ENCODE measurements at regions not wholly inside any gene's neighbourhood (a gene's known extent, or its start where the extent isn't known, plus 50 kb on each side); places are given as distances from the start of the nearest gene placed in this dataset.
"Not testable (repeated sequence)": the region's sequence is repeated elsewhere in the genome, so short reads cannot be mapped to it uniquely, and the experiment has no call there.

GRCh38 chr6:81978230-81978629 is 225.7 kb upstream of the TENT5A start:
- no peaks in the 10 kb centered on the region for H3K27me3 Mint-ChIP-seq (ENCODE audit: low read depth)
- CTCF ChIA-PET: no interaction called here
- POLR2A ChIA-PET: no interaction called here
- H3K4me3 Mint-ChIP-seq: no peak overlapping the region
- ATAC-seq (no peak), DNase-seq (no peak)
- H3K9me3 Mint-ChIP-seq (ENCODE audit: insufficient read depth): no peaks in the 10 kb centered on the region
- no peaks in the 10 kb centered on the region for H3K4me1 Mint-ChIP-seq (ENCODE audit: low read depth)
- H3K27ac Mint-ChIP-seq: no peak overlapping the region
- H3K36me3 Mint-ChIP-seq (ENCODE audit: low read depth): no peaks in the 10 kb centered on the region

GRCh38 chr6:81977486-81977885 is 225.0 kb upstream of the TENT5A start:
- ChIA-PET CTCF (no interaction called here), POLR2A (no interaction called here)
- Mint-ChIP-seq H3K4me3 (no peak overlapping the region), H3K27ac (no peak overlapping the region), H3K27me3 (ENCODE audit: low read depth) (no peaks in the 10 kb centered on the region), H3K4me1 (ENCODE audit: low read depth) (no peaks in the 10 kb centered on the region), H3K36me3 (ENCODE audit: low read depth) (no peaks in the 10 kb centered on the region), H3K9me3 (ENCODE audit: insufficient read depth) (no peaks in the 10 kb centered on the region)
- no peak for DNase-seq
- no peak for ATAC-seq

- ATAC-seq (no peak), DNase-seq (no peak)
- ChIA-PET POLR2A (no interaction called here), CTCF (no interaction called here)
- Mint-ChIP-seq H3K27me3 (ENCODE audit: low read depth) (no peaks in the 10 kb centered on the region), H3K9me3 (ENCODE audit: insufficient read depth) (no peaks in the 10 kb centered on the region), H3K4me1 (ENCODE audit: low read depth) (no peaks in the 10 kb centered on the region), H3K27ac (no peak overlapping the region), H3K36me3 (ENCODE audit: low read depth) (no peaks in the 10 kb centered on the region), H3K4me3 (no peak overlapping the region)
Measured at GRCh38 chr6:81969814-81970213, 217.3 kb upstream of the TENT5A start.

- no peak overlapping the region for H3K4me3 Mint-ChIP-seq
- H3K9me3 Mint-ChIP-seq (ENCODE audit: insufficient read depth): no peaks in the 10 kb centered on the region
- no peaks in the 10 kb centered on the region for H3K36me3 Mint-ChIP-seq (ENCODE audit: low read depth)
- no peak for DNase-seq
- H3K4me1 Mint-ChIP-seq (ENCODE audit: low read depth): no peaks in the 10 kb centered on the region
- no peak for ATAC-seq
- ChIA-PET POLR2A (no interaction called here), CTCF (no interaction called here)
- H3K27ac Mint-ChIP-seq: no peak overlapping the region
- no peaks in the 10 kb centered on the region for H3K27me3 Mint-ChIP-seq (ENCODE audit: low read depth)
Measured at GRCh38 chr6:81969011-81969410, 216.5 kb upstream of the TENT5A start.

- ChIA-PET POLR2A (no interaction called here), CTCF (no interaction called here)
- DNase-seq: no peak
- no peaks in the 10 kb centered on the region for H3K4me1 Mint-ChIP-seq (ENCODE audit: low read depth)
- no peak overlapping the region for H3K4me3 Mint-ChIP-seq
- no peak for ATAC-seq
- no peaks in the 10 kb centered on the region for H3K36me3 Mint-ChIP-seq (ENCODE audit: low read depth)
- no peaks in the 10 kb centered on the region for H3K9me3 Mint-ChIP-seq (ENCODE audit: insufficient read depth)
- H3K27me3 Mint-ChIP-seq (ENCODE audit: low read depth): no peaks in the 10 kb centered on the region
- H3K27ac Mint-ChIP-seq: no peak overlapping the region
Measured at GRCh38 chr6:81966968-81967367, 214.5 kb upstream of the TENT5A start.

DNA sequence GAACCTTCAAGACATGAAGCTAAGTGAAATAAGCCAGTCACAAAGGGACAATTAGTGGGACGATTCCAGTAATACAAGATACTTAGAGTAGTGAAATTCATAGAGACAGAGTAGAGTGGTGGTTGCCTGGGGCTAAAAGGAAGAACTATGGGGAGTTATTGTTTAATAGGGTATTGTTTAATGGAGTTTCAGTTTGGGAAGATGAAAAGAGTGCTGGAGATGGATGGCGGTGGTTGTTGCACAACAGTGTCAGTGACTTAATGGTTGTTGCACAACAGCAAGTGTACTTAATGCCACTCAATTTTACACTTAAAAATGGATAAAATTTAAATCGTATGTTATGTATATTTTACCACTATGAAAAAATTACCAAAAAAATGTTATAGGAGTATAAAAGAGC is 209.7 kb upstream of the TENT5A start:
- H3K4me1 Mint-ChIP-seq (ENCODE audit: low read depth): no peaks in the 10 kb centered on the region
- H3K36me3 Mint-ChIP-seq (ENCODE audit: low read depth): no peaks in the 10 kb centered on the region
- ChIA-PET POLR2A (no interaction called here), CTCF (no interaction called here)
- no peak for ATAC-seq
- H3K27me3 Mint-ChIP-seq (ENCODE audit: low read depth): no peaks in the 10 kb centered on the region
- H3K4me3 Mint-ChIP-seq: no peak overlapping the region
- no peak overlapping the region for H3K27ac Mint-ChIP-seq
- no peak for DNase-seq
- peaks cover 6% of the 10 kb centered on the region for H3K9me3 Mint-ChIP-seq (ENCODE audit: insufficient read depth)

DNA sequence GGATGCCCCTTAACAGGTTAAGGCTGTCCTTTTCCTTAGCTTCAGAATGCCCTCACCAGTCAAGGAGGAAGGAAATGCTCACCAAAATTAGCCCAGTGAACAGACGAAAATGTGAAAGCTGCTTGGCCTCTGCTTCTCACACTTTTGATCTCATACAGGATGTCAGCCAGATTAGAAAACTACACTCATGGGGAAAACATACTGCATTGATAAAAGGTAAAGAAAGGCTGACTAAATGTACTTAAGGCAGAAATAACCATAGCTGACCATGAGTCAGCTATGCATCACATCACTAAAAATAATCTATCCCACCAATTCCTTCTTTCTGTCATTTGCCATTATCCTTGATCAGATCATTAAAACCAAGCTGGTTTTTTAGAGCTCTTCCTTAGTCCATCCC is 198.4 kb upstream of the TENT5A start:
- ATAC-seq (no peak), DNase-seq (no peak)
- no peak overlapping the region for H3K27ac Mint-ChIP-seq
- ChIA-PET POLR2A (no interaction called here), CTCF (no interaction called here)
- H3K36me3 Mint-ChIP-seq (ENCODE audit: low read depth): no peaks in the 10 kb centered on the region
- H3K4me3 Mint-ChIP-seq: no peak overlapping the region
- H3K27me3 Mint-ChIP-seq (ENCODE audit: low read depth): no peaks in the 10 kb centered on the region
- H3K9me3 Mint-ChIP-seq (ENCODE audit: insufficient read depth): no peaks in the 10 kb centered on the region
- no peaks in the 10 kb centered on the region for H3K4me1 Mint-ChIP-seq (ENCODE audit: low read depth)

DNA sequence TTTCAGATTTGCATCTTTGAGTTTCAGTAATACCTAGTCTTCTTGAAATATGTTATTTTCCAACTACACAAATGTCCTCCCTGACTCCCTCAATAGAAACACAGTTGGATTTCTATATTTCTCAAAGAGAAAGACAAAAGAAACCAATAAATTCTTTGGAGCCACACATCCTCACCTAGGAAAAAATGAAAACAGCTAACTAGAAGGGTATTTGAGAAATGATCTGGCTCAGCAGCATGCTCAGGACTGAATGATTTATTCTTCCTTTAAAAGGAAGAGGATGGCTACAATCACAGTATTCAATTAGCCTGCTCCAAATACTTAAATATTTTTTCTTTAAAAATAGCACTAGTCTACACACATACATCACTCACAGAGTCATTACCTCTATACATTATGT is 196.4 kb upstream of the TENT5A start:
- ChIA-PET POLR2A (no interaction called here), CTCF (no interaction called here)
- Mint-ChIP-seq H3K27ac (no peak overlapping the region), H3K4me3 (no peak overlapping the region), H3K36me3 (ENCODE audit: low read depth) (no peaks in the 10 kb centered on the region), H3K27me3 (ENCODE audit: low read depth) (no peaks in the 10 kb centered on the region), H3K4me1 (ENCODE audit: low read depth) (no peaks in the 10 kb centered on the region), H3K9me3 (ENCODE audit: insufficient read depth) (peaks cover 3% of the 10 kb centered on the region)
- DNase-seq (no peak), ATAC-seq (no peak)

DNA sequence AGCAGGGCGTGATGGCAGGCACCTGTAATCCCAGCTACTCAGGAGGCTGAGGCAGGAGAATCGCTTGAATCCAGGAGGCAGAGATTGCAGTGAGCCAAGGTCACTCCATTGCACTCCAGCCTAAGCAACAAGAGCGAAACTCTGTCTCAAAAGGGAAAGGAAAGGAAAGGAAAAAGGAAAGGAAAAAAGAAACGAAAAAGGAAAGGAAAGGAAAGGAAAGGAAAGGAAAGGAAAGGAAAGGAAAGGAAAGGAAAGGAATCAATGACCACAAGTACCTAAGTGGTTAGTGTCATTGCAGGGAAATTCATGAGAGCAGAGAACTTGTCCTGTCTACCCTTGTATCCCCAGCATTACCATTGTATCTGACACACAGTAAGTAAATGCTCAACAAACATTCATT is 195.7 kb upstream of the TENT5A start:
- H3K27me3 Mint-ChIP-seq (ENCODE audit: low read depth); DNase-seq; CTCF ChIA-PET; H3K4me1 Mint-ChIP-seq (ENCODE audit: low read depth); ATAC-seq; H3K4me3 Mint-ChIP-seq; H3K9me3 Mint-ChIP-seq (ENCODE audit: insufficient read depth); H3K36me3 Mint-ChIP-seq (ENCODE audit: low read depth); H3K27ac Mint-ChIP-seq: not testable (repeated sequence)
- POLR2A ChIA-PET: interaction anchor here (0.6 kb wide), 1 partner anchor 1692 kb away, joined by 3 read pairs; no protein-coding TSS in a partner anchor

- Mint-ChIP-seq H3K27ac (no peak overlapping the region), H3K9me3 (ENCODE audit: insufficient read depth) (peaks cover 4% of the 10 kb centered on the region), H3K27me3 (ENCODE audit: low read depth) (no peaks in the 10 kb centered on the region), H3K36me3 (ENCODE audit: low read depth) (no peaks in the 10 kb centered on the region), H3K4me1 (ENCODE audit: low read depth) (no peaks in the 10 kb centered on the region), H3K4me3 (no peak overlapping the region)
- ATAC-seq: no peak
- ChIA-PET CTCF (no interaction called here), POLR2A (no interaction called here)
- DNase-seq: no peak
Measured at GRCh38 chr6:81944661-81945060, 192.2 kb upstream of the TENT5A start.

DNA sequence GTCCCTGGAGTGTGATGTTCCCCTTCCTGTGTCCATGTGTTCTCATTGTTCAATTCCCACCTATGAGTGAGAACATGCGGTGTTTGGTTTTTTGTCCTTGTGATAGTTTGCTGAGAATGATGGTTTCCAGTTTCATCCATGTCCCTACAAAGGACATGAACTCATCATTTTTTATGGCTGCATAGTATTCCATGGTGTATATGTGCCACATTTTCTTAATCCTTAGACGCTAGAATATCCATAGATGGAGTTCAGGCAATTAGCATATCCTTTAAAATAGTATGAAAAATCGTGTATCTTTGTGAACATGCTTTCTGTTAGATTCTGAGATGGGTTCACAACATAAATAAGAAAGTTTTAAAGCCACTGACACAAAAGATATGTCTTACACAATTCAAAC is 190.4 kb upstream of the TENT5A start:
- H3K4me1 Mint-ChIP-seq (ENCODE audit: low read depth); H3K27ac Mint-ChIP-seq; POLR2A ChIA-PET; H3K9me3 Mint-ChIP-seq (ENCODE audit: insufficient read depth); CTCF ChIA-PET; H3K4me3 Mint-ChIP-seq; H3K27me3 Mint-ChIP-seq (ENCODE audit: low read depth); ATAC-seq; H3K36me3 Mint-ChIP-seq (ENCODE audit: low read depth); DNase-seq: not testable (repeated sequence)

GRCh38 chr6:81942067-81942370 is 189.5 kb upstream of the TENT5A start:
- Mint-ChIP-seq H3K27me3 (ENCODE audit: low read depth) (no peaks in the 10 kb centered on the region), H3K27ac (no peak overlapping the region)
- CTCF ChIA-PET: no interaction called here

DNA sequence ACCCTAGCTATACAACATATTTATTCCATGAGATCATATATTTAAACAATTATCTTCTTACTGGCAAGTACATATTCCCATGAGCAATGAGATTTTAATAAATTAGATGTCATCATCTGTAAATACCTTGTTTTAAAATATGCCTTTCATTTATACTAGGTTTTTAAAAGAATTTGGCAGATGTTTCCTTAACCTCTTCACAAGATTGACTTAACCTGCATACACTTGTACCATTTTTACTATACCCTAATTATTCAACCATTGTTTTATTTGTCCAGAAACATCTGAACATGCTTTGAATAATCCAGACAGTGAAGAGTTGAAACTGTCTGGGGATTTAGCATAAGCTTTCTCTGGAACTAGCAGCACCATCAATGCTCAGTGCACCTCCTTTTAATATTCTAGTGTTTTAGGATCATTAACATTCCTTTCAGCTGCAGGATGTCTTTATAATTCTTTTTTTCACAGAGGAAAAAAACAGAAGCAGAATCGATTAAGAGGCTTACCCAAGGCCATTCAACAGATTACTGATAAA is 188.0 kb upstream of the TENT5A start:
- Mint-ChIP-seq H3K27ac (no peak overlapping the region), H3K4me3 (no peak overlapping the region), H3K4me1 (ENCODE audit: low read depth) (no peaks in the 10 kb centered on the region), H3K9me3 (ENCODE audit: insufficient read depth) (peaks cover 4% of the 10 kb centered on the region), H3K27me3 (ENCODE audit: low read depth) (no peaks in the 10 kb centered on the region), H3K36me3 (ENCODE audit: low read depth) (no peaks in the 10 kb centered on the region)
- ATAC-seq: no peak
- ChIA-PET CTCF (no interaction called here), POLR2A (interaction anchor here (0.5 kb wide), 1 partner anchor 1186 kb away, joined by 3 read pairs; no protein-coding TSS in a partner anchor)
- DNase-seq: no peak

More at GRCh38 chr6:81942067-81942370, 189.5 kb upstream of the TENT5A start:
- Mint-ChIP-seq H3K4me1 (ENCODE audit: low read depth) (no peaks in the 10 kb centered on the region), H3K9me3 (ENCODE audit: insufficient read depth) (peaks cover 4% of the 10 kb centered on the region), H3K4me3 (no peak overlapping the region), H3K36me3 (ENCODE audit: low read depth) (no peaks in the 10 kb centered on the region)
- DNase-seq: no peak
- ATAC-seq: no peak
- POLR2A ChIA-PET: no interaction called here
